Neural progenitor cell (in vitro differentiated cells): ENCODE measurements at regions not wholly inside any gene's neighbourhood (a gene's known extent, or its start where the extent isn't known, plus 50 kb on each side); places are given as distances from the start of the nearest gene placed in this dataset.

Experiments used
- CTCF ChIP-seq: fragments of 200-600 bp; sonication (generic); IDR thresholded peaks from 2 replicates; pipeline ENCODE4 v1.5.1; 2017; ENCODE audit warnings: antibody characterized with exemption, mild to moderate bottlenecking
- EZH2 ChIP-seq: fragments of 200-600 bp; sonication (generic); IDR thresholded peaks from 2 replicates; pipeline ENCODE4 v1.6.1; 2017; ENCODE audit warnings: antibody characterized with exemption, mild to moderate bottlenecking, moderate library complexity
- EZH2phosphoT487 ChIP-seq: fragments of 200-600 bp; sonication (generic); IDR thresholded peaks from 2 replicates; pipeline ENCODE4 v1.6.1; 2017; ENCODE audit warnings: antibody characterized with exemption

DNA sequence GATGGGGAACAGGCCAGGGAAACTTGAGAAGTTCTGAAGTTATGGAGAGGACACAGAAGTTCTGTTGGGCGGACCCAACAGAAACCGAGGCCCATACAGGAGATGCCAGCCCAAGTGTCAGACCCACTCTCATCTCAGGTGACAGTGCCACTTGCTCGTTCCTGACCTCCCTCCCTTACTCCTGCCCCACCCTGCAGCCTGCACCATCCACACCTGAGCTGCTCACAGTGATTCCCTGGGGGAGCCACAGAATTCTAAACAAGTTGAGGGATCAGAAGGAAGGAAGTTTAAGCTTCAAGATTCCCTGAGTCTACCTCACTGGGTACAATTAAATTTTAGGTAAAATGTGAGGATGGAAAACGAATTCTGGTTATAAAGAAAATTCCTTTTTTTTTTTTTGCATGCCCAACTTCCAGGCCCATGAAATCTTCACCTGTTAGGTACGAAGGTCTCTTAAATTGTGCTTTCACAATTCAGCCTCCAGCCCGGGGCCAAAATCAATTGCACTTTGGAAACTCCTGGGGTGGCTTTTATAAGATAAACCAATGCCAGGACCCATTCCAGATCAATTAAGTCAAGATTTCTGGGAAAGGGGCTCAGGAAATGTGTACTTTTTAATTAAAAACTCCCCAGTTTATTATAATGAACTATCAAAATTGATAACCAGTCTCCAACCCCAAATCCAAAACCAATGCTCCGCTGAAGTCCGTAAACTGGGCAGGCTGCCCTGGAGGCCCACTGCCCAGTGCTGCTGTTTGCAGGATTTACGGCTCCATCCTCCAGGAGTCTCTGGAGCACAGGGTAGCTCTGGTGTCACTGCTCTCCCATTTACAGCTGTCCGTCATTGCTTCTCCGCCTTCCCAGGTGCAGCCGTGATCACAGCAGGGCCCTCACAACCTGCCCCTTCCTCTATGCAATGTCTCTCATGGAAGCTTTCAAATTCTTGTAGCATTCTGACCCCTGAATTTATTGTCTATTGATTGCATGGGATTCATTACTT lies 643.5 kb downstream of the UQCRFS1 start:
- TF ChIP-seq CTCF (no peak), EZH2phosphoT487 (no peak), EZH2 (no peak)
